ENCODE measurements at regions not wholly inside any gene's neighbourhood (a gene's known extent, or its start where the extent isn't known, plus 50 kb on each side); places are given as distances from the start of the nearest gene placed in this dataset.

DNA sequence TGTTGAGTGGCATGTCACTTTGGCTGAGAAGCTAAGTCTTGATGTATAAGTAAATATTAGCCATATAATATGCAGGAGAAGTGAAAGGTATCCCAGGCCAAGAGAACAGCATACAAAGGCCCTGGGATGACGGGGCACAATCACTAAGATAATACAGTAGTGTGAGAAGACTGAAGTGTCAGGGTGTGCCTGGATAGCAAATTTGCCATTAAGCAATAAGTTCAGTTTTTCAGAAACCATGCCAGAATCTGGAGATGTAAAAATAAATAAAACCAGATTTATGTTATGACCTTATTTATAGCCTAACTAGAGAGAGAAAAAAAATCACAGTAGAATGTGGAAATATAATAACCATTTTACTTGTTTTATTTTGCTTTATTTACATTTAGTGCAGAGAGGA, 1858.7 kb upstream of the CELF4 start:
- no peak for TF ChIP-seq POLR2A (IDR thresholded peaks at IDR 0.05; ENCODE audit: extremely low read depth, insufficient read length)
- TF ChIP-seq CTCF (IDR thresholded peaks at IDR 0.05; ENCODE audit: low read depth, low read length), result no peak
- no peak for TF ChIP-seq MAX (IDR thresholded peaks at IDR 0.05; ENCODE audit: low read depth, low read length)
